GM12892 (cell line): ENCODE measurements at regions not wholly inside any gene's neighbourhood (a gene's known extent, or its start where the extent isn't known, plus 50 kb on each side); places are given as distances from the start of the nearest gene placed in this dataset.

Experiments used
- POLR2A ChIP-seq: IDR thresholded peaks from 2 replicates; pipeline ENCODE4 v1.6.1; 2011; ENCODE audit warnings: low read depth, low read length, control low read depth
- POLR2AphosphoS5 ChIP-seq: IDR thresholded peaks from 2 replicates; pipeline ENCODE4 v1.6.1; 2011; ENCODE audit warnings: low read depth, low read length, control low read depth
- TAF1 ChIP-seq: IDR thresholded peaks from 2 replicates; pipeline ENCODE4 v1.6.1; 2011; ENCODE audit warnings: low read depth, mild to moderate bottlenecking, control low read depth, low read length, borderline replicate concordance

- no peak for TF ChIP-seq POLR2A
- TF ChIP-seq TAF1 = no peak
- no peak for TF ChIP-seq POLR2AphosphoS5
Observed at GRCh38 chr11:116646191-116646590, 126.6 kb downstream of the BUD13 start.
